ENCODE measurements at regions not wholly inside any gene's neighbourhood (a gene's known extent, or its start where the extent isn't known, plus 50 kb on each side); places are given as distances from the start of the nearest gene placed in this dataset.
"Not testable (repeated sequence)": the region's sequence is repeated elsewhere in the genome, so short reads cannot be mapped to it uniquely, and the experiment has no call there.

DNA sequence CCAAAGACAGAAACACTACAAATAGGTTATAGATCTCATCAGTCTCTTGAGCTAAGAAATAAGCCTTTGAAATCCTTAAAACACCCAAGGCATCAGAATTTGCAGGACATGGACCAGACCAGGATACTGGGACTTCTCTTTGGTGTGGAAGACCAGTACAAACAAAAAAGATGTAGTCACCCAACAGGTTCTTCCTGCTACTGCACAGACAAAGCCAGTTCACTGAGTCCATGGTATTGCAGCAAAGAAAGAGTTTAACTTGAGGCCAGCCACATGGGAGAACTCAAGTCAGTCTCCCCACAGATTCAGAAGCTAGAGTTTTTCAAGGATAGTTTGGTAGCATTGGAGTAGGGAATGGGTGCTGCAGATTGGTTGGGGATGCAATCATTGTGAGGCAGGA, 169.6 kb upstream of the NDUFV2 start:
- H3K4me3 ChIP-seq (ENCODE audit: low read depth in 1 of 5, low read length in 5 of 5): no peak overlapping the region
- no peaks in the 10 kb centered on the region for H3K36me3 ChIP-seq (ENCODE audit: control insufficient read depth in 5 of 5, insufficient read depth in 5 of 5, low read length in 5 of 5)
- no peaks in the 10 kb centered on the region for H3K27me3 ChIP-seq (ENCODE audit: control insufficient read depth in 5 of 5, insufficient read depth in 4 of 5, low read length in 5 of 5)
- H3K27ac ChIP-seq (ENCODE audit: low read depth, low read length): no peak overlapping the region
- H3K4me1 ChIP-seq (ENCODE audit: control insufficient read depth in 5 of 5, insufficient read depth in 5 of 5, low read length in 5 of 5): peaks cover 0 to 6% (median 0%) of the 10 kb centered on the region in 5 donors
- peaks cover 8 to 19% (median 14%) of the 10 kb centered on the region in 5 donors for H3K9me3 ChIP-seq (ENCODE audit: control insufficient read depth in 5 of 5, low read length in 5 of 5)
- no peak overlapping the region for H3K9ac ChIP-seq (ENCODE audit: low read length in 5 of 5)

DNA sequence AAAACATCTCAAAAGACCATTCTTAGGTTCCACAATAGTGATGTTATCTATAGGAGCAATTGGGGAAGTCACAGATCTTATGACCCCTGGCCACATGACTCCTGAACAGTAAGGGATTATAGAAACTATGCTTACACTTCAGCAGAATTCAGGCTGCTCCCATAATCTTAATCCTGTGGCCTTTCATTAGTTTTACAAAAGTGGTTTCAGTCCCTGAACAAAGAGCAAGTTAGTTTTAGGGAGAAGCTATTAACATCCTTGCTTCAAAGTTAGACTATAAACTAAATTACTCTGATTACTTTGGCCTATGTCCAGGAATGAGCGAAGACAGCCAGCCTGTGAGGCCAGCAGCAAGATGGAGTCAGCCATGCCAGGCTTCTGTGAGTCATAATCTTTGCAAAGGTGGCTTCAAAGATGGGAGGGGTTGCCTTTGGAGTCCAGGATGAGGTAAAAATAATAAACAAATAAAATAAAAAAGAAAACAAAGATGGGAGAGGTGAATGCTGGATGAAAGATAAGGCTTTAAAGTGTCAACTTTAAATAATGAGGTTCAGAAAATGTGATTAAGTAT, 168.7 kb upstream of the NDUFV2 start:
- H3K27ac ChIP-seq (ENCODE audit: low read depth, low read length): no peak overlapping the region
- H3K4me3 ChIP-seq (ENCODE audit: low read depth in 1 of 5, low read length in 5 of 5): no peak overlapping the region
- no peaks in the 10 kb centered on the region for H3K27me3 ChIP-seq (ENCODE audit: control insufficient read depth in 5 of 5, insufficient read depth in 4 of 5, low read length in 5 of 5)
- no peaks in the 10 kb centered on the region for H3K36me3 ChIP-seq (ENCODE audit: control insufficient read depth in 5 of 5, insufficient read depth in 5 of 5, low read length in 5 of 5)
- no peak overlapping the region for H3K9ac ChIP-seq (ENCODE audit: low read length in 5 of 5)
- H3K4me1 ChIP-seq (ENCODE audit: control insufficient read depth in 5 of 5, insufficient read depth in 5 of 5, low read length in 5 of 5): peaks cover 0 to 6% (median 0%) of the 10 kb centered on the region in 5 donors
- peaks cover 8 to 17% (median 12%) of the 10 kb centered on the region in 5 donors for H3K9me3 ChIP-seq (ENCODE audit: control insufficient read depth in 5 of 5, low read length in 5 of 5)

DNA sequence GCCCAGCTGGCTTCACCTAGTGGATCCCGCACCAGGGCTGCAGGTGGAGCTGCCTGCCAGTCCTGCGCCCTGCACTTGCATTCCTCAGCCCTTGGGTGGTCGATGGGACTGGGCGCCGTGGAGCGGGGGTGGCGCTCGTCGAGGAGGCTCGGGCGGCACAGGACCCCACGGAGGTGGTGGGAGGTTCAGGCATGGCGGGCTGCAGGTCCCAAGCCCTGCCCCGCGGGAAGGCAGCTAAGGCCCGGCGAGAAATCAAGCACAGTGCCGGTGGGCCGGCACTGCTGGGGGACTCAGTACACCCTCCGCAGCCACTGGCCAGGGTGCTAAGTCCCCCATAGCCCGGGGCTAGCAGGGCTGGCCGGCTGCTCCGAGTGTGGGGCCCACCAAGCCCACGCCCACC, 167.2 kb upstream of the NDUFV2 start:
- not testable (repeated sequence) for H3K36me3 ChIP-seq (ENCODE audit: control insufficient read depth in 5 of 5, insufficient read depth in 5 of 5, low read length in 5 of 5); H3K27ac ChIP-seq (ENCODE audit: low read depth, low read length); H3K4me1 ChIP-seq (ENCODE audit: control insufficient read depth in 5 of 5, insufficient read depth in 5 of 5, low read length in 5 of 5); H3K9me3 ChIP-seq (ENCODE audit: control insufficient read depth in 5 of 5, low read length in 5 of 5); H3K27me3 ChIP-seq (ENCODE audit: control insufficient read depth in 5 of 5, insufficient read depth in 4 of 5, low read length in 5 of 5); H3K9ac ChIP-seq (ENCODE audit: low read length in 5 of 5); H3K4me3 ChIP-seq (ENCODE audit: low read depth in 1 of 5, low read length in 5 of 5)

DNA sequence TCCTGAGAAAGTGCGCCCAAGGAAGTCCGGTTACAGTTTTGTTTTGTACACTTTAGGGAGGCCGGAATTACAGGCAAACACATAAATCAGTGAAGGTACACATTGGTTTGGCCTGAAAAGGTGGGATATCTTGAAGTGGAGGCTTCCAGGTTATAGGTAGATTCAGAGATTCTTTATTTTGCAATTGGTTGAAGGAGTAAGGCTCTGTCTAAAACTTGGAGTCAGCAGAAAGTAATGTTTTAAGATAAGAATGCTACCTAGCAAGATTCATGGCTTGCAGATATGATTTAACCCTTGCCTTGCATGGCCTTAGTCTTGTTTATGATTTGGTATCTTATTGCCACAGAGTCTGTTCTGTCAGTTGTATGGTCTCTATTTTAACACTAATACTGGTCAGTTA, 165.9 kb upstream of the NDUFV2 start:
- Histone ChIP-seq H3K9ac (ENCODE audit: low read length in 5 of 5) (no peak overlapping the region), H3K27me3 (ENCODE audit: control insufficient read depth in 5 of 5, insufficient read depth in 4 of 5, low read length in 5 of 5) (no peaks in the 10 kb centered on the region), H3K4me3 (ENCODE audit: low read depth in 1 of 5, low read length in 5 of 5) (no peak overlapping the region), H3K9me3 (ENCODE audit: control insufficient read depth in 5 of 5, low read length in 5 of 5) (peaks cover 0 to 5% (median 0%) of the 10 kb centered on the region in 5 donors), H3K27ac (ENCODE audit: low read depth, low read length) (no peak overlapping the region), H3K4me1 (ENCODE audit: control insufficient read depth in 5 of 5, insufficient read depth in 5 of 5, low read length in 5 of 5) (no peaks in the 10 kb centered on the region), H3K36me3 (ENCODE audit: control insufficient read depth in 5 of 5, insufficient read depth in 5 of 5, low read length in 5 of 5) (no peaks in the 10 kb centered on the region)

DNA sequence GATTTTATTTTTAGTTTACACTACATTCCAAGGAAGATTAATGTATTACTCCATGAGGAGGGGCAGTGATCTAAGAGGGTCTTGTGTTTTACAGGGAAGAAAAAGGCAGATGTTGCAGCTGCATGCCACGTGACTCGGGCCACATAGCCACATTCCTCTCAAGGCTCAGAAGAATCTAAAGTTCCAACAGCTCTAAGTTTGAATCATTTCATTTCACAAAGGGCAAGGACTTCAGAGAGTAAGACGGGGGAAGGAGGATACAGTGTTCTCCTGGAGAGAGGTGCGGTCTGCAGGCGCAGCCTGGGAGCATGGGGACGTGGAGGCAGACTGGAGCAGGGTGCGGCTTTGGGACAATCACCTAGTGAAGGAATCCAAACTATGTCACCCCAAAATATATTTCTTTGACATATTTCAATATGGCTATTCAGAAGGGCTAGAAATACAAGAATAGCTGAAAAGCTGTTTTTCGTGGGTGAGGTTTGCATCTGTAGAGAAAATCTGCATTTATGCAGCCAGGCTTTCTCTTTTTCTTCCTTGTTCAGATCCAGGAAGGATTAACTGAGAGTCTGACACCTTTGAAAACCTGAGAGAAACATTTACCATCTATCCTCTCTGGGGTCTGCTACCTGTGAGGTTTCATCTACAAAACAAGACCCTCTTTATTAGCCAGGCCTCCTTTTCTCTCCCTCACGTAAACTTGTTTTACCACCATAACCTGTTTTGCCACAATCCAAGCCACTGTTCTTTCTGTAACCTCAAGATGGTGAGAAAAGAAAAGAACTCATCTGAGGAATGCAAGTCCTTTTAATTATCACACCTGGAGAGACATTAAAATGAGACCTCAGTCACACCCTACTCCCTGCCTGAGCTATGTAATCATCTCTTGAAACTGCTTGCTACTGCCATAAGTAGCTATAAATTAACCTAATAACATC, 165.1 kb upstream of the NDUFV2 start:
- Histone ChIP-seq H3K4me3 (ENCODE audit: low read depth in 1 of 5, low read length in 5 of 5) (no peak overlapping the region), H3K9ac (ENCODE audit: low read length in 5 of 5) (no peak overlapping the region), H3K4me1 (ENCODE audit: control insufficient read depth in 5 of 5, insufficient read depth in 5 of 5, low read length in 5 of 5) (no peaks in the 10 kb centered on the region), H3K27me3 (ENCODE audit: control insufficient read depth in 5 of 5, insufficient read depth in 4 of 5, low read length in 5 of 5) (no peaks in the 10 kb centered on the region), H3K36me3 (ENCODE audit: control insufficient read depth in 5 of 5, insufficient read depth in 5 of 5, low read length in 5 of 5) (no peaks in the 10 kb centered on the region), H3K27ac (ENCODE audit: low read depth, low read length) (no peak overlapping the region), H3K9me3 (ENCODE audit: control insufficient read depth in 5 of 5, low read length in 5 of 5) (peaks cover 0 to 5% (median 0%) of the 10 kb centered on the region in 5 donors)

DNA sequence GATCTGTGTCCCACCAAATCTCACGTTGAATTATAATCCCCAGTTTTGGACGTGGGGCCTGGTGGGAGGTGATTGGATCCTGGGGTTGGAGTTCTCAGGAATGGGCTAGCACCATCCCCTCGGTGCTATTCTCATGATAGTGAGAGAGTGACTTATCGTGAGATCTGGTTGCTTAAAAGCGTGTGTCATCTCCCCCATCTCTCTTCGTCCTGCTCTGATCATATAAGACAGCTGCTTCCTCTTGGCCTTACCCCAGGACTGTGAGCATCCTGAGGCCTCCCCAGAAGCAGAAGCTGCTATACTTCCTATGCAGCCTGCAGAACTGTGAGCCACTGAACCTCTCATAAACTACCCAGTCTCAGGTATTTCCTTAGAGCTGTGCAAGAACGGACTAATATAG, 163.7 kb upstream of the NDUFV2 start:
- H3K4me1 ChIP-seq (ENCODE audit: control insufficient read depth in 5 of 5, insufficient read depth in 5 of 5, low read length in 5 of 5): no peaks in the 10 kb centered on the region
- no peak overlapping the region for H3K9ac ChIP-seq (ENCODE audit: low read length in 5 of 5)
- no peaks in the 10 kb centered on the region for H3K9me3 ChIP-seq (ENCODE audit: control insufficient read depth in 5 of 5, low read length in 5 of 5)
- H3K4me3 ChIP-seq (ENCODE audit: low read depth in 1 of 5, low read length in 5 of 5): no peak overlapping the region
- no peaks in the 10 kb centered on the region for H3K36me3 ChIP-seq (ENCODE audit: control insufficient read depth in 5 of 5, insufficient read depth in 5 of 5, low read length in 5 of 5)
- H3K27ac ChIP-seq (ENCODE audit: low read depth, low read length): no peak overlapping the region
- no peaks in the 10 kb centered on the region for H3K27me3 ChIP-seq (ENCODE audit: control insufficient read depth in 5 of 5, insufficient read depth in 4 of 5, low read length in 5 of 5)

DNA sequence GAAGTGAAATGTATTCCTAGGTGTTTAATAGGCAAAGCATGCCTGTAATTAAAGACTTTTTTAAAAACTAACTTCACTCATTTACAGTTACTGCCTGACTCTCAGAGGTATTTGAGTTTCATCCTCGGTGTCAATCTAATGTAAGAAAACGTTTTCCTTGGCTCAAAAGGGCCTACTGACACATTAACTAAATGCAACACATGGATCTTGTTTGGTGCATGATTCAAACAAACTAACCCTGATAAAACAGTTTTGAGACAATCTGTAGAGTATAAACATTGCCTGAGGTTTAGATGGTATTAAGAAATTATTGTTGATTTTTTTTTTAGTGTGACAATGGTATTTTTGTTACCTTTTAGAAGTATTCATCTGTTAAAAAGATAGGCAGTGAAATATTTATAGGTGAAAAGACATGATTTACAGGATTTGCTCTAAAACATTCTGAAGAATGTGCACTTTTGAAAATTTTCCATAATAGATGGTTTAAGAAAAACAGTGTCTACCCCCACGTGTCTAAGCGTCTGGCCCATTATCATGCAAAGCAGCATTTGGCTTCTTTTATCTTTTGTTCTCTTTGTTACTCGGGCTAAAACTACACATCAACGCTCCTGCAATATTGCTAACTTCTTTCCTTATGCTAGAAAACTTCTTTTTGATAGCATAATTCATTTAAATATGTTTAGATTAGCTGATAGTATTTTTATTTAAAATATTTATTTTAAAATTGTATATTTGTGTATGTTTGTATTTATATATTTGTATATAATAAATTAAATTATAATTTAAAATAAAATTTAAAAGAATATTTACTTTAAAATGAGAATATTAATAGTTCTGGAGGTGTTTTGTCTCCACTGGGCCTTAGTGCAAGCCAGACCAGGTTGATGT, 160.2 kb upstream of the NDUFV2 start:
- no peaks in the 10 kb centered on the region for H3K4me1 ChIP-seq (ENCODE audit: control insufficient read depth in 5 of 5, insufficient read depth in 5 of 5, low read length in 5 of 5)
- H3K4me3 ChIP-seq (ENCODE audit: low read depth in 1 of 5, low read length in 5 of 5): no peak overlapping the region
- no peaks in the 10 kb centered on the region for H3K27me3 ChIP-seq (ENCODE audit: control insufficient read depth in 5 of 5, insufficient read depth in 4 of 5, low read length in 5 of 5)
- no peaks in the 10 kb centered on the region for H3K36me3 ChIP-seq (ENCODE audit: control insufficient read depth in 5 of 5, insufficient read depth in 5 of 5, low read length in 5 of 5)
- no peak overlapping the region for H3K9ac ChIP-seq (ENCODE audit: low read length in 5 of 5)
- peaks cover 0 to 3% (median 0%) of the 10 kb centered on the region in 5 donors for H3K9me3 ChIP-seq (ENCODE audit: control insufficient read depth in 5 of 5, low read length in 5 of 5)
- no peak overlapping the region for H3K27ac ChIP-seq (ENCODE audit: low read depth, low read length)

DNA sequence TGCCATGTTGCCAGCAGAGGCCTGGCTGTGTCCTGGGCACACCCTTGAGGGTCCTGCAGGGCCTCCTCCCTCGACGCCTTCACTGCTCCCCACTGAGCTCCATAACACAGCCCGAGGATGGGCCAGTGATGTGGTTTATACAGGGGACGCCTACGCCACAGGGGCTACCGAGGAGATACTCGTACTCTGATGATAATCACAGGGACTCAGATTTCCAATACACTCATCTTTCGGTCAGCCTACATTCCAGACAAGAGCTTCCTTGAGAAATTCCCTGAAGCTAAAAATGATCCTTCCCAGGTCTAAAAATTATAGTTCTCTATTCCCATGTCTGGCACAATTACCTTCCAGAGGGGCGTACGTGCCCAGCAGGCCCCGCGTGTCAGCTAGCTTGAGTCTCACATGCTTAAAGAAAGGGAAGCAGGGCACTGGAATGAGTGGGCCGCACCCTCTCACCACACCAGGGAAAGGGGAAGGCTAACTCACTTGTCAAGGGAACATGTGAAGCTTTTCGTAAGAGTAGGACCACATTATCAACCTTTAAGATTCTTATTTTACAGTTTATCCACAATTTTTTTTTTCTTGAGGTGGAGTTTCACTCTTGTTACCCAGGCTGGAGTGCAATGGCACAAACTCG, 159.5 kb upstream of the NDUFV2 start:
- Histone ChIP-seq H3K27ac (ENCODE audit: low read depth, low read length) (no peak overlapping the region), H3K9me3 (ENCODE audit: control insufficient read depth in 5 of 5, low read length in 5 of 5) (peaks cover 0 to 3% (median 0%) of the 10 kb centered on the region in 5 donors), H3K27me3 (ENCODE audit: control insufficient read depth in 5 of 5, insufficient read depth in 4 of 5, low read length in 5 of 5) (peaks cover 0 to 4% (median 0%) of the 10 kb centered on the region in 5 donors)

DNA sequence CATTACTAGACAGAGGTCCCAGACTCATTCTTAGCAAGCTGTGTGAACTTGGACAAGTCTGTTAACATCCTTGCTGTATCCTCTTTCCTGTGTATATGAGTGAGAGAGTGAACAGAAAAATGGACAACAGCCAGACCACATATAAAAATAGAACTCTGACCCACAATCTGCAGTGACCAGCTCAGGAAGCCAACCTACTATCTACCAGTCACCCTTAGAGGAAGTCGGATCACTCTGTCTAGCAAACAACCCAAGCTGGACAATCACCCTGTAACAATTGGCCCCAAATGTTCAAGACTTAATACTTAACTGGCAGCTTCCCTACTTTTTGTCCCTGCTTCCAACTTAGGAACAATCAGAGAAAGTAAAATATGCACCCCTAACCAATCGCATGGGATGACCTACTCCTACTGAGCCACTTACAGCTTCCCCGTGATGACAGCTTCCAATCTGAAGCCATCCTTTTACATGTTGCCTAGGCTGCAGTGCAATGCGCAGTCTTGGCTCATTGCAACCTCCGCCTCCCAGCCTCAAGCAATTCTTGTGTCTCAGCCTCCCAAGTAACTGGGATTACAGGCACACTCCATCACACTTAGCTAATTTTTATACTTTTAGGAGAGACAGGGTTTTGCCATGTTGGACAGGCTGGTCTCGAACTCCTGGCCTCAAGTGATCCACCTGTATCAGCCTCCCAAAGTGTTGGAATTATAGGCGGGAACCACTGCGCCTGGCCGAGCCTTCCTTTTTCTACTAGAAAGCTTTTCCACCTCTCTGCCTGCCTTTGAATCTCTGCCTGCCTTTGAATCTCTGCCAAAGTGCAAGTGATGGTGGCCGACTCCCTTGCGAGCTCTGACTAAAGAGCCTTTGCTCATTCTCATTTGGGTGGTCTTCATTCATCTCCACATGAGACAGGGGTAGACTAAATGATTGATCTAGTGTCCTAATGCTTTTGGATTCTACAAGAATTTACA, 158.3 kb upstream of the NDUFV2 start:
- Histone ChIP-seq H3K27me3 (ENCODE audit: control insufficient read depth in 5 of 5, insufficient read depth in 4 of 5, low read length in 5 of 5) (peaks cover 0 to 6% (median 4%) of the 10 kb centered on the region in 5 donors), H3K36me3 (ENCODE audit: control insufficient read depth in 5 of 5, insufficient read depth in 5 of 5, low read length in 5 of 5) (no peaks in the 10 kb centered on the region), H3K4me1 (ENCODE audit: control insufficient read depth in 5 of 5, insufficient read depth in 5 of 5, low read length in 5 of 5) (no peaks in the 10 kb centered on the region), H3K27ac (ENCODE audit: low read depth, low read length) (no peak overlapping the region), H3K9ac (ENCODE audit: low read length in 5 of 5) (no peak overlapping the region), H3K4me3 (ENCODE audit: low read depth in 1 of 5, low read length in 5 of 5) (no peak overlapping the region), H3K9me3 (ENCODE audit: control insufficient read depth in 5 of 5, low read length in 5 of 5) (peaks cover 0 to 3% (median 0%) of the 10 kb centered on the region in 5 donors)

More for the DNA sequence above, 159.5 kb upstream of the NDUFV2 start:
- H3K9ac ChIP-seq (ENCODE audit: low read length in 5 of 5): no peak overlapping the region
- no peak overlapping the region for H3K4me3 ChIP-seq (ENCODE audit: low read depth in 1 of 5, low read length in 5 of 5)
- no peaks in the 10 kb centered on the region for H3K4me1 ChIP-seq (ENCODE audit: control insufficient read depth in 5 of 5, insufficient read depth in 5 of 5, low read length in 5 of 5)
- H3K36me3 ChIP-seq (ENCODE audit: control insufficient read depth in 5 of 5, insufficient read depth in 5 of 5, low read length in 5 of 5): no peaks in the 10 kb centered on the region
